ENCODE measurements at regions not wholly inside any gene's neighbourhood (a gene's known extent, or its start where the extent isn't known, plus 50 kb on each side); places are given as distances from the start of the nearest gene placed in this dataset.

- Histone ChIP-seq H3K4me3 (ENCODE audit: low read depth, low read length) (no peak overlapping the region), H3K36me3 (ENCODE audit: control insufficient read depth, insufficient read depth, low read length) (no peaks in the 10 kb centered on the region), H3K27me3 (ENCODE audit: control insufficient read depth, insufficient read depth, low read length) (no peaks in the 10 kb centered on the region)
- FAIRE-seq: no peak
- no peak for TF ChIP-seq CTCF (IDR thresholded peaks at IDR 0.05; ENCODE audit: insufficient read depth, low read length, severe bottlenecking)
- no peak for DNase-seq (ENCODE audit: low read depth)
These were observed 245.4 kb downstream of the SKIDA1 start for GRCh38 chr10:21280037-21280436.

- DNase-seq (ENCODE audit: low read depth) (no peak), FAIRE-seq (no peak)
- no peaks in the 10 kb centered on the region for H3K27me3 ChIP-seq (ENCODE audit: control insufficient read depth, insufficient read depth, low read length)
- H3K4me3 ChIP-seq (ENCODE audit: low read depth, low read length): no peak overlapping the region
- H3K36me3 ChIP-seq (ENCODE audit: control insufficient read depth, insufficient read depth, low read length): no peaks in the 10 kb centered on the region
- no peak for TF ChIP-seq CTCF (IDR thresholded peaks at IDR 0.05; ENCODE audit: insufficient read depth, low read length, severe bottlenecking)
These were observed 246.3 kb downstream of the SKIDA1 start for GRCh38 chr10:21279217-21279575.

- no peak overlapping the region for H3K4me3 ChIP-seq (ENCODE audit: low read depth, low read length)
- peak; percentile 81 for TF ChIP-seq CTCF (IDR thresholded peaks at IDR 0.05; ENCODE audit: insufficient read depth, low read length, severe bottlenecking)
- H3K27me3 ChIP-seq (ENCODE audit: control insufficient read depth, insufficient read depth, low read length): no peaks in the 10 kb centered on the region
- FAIRE-seq (no peak), DNase-seq (ENCODE audit: low read depth) (peak; percentile 81)
- H3K36me3 ChIP-seq (ENCODE audit: control insufficient read depth, insufficient read depth, low read length): no peaks in the 10 kb centered on the region
These were observed 246.8 kb downstream of the SKIDA1 start for GRCh38 chr10:21278491-21279216.

GRCh38 chr10:21273400-21273968 lies 252.0 kb downstream of the SKIDA1 start:
- TF ChIP-seq CTCF (IDR thresholded peaks at IDR 0.05; ENCODE audit: insufficient read depth, low read length, severe bottlenecking): no peak
- no peaks in the 10 kb centered on the region for H3K27me3 ChIP-seq (ENCODE audit: control insufficient read depth, insufficient read depth, low read length)
- no peaks in the 10 kb centered on the region for H3K36me3 ChIP-seq (ENCODE audit: control insufficient read depth, insufficient read depth, low read length)
- DNase-seq (ENCODE audit: low read depth) (no peak), FAIRE-seq (no peak)
- H3K4me3 ChIP-seq (ENCODE audit: low read depth, low read length): no peak overlapping the region

- Histone ChIP-seq H3K4me3 (ENCODE audit: low read depth, low read length) (no peak overlapping the region), H3K27me3 (ENCODE audit: control insufficient read depth, insufficient read depth, low read length) (no peaks in the 10 kb centered on the region), H3K36me3 (ENCODE audit: control insufficient read depth, insufficient read depth, low read length) (no peaks in the 10 kb centered on the region)
- no peak for TF ChIP-seq CTCF (IDR thresholded peaks at IDR 0.05; ENCODE audit: insufficient read depth, low read length, severe bottlenecking)
- DNase-seq (ENCODE audit: low read depth) (peak; percentile 55), FAIRE-seq (no peak)
These were observed 252.7 kb downstream of the SKIDA1 start for GRCh38 chr10:21272643-21273399.

Measured in bronchial epithelial cell (primary cell).